OCI-LY1 (cell line): ENCODE measurements at regions not wholly inside any gene's neighbourhood (a gene's known extent, or its start where the extent isn't known, plus 50 kb on each side); places are given as distances from the start of the nearest gene placed in this dataset.

Experiments
- H2AFZ ChIP-seq: fragments of 200-600 bp; sonication (generic), shearing (Covaris generic); 2 replicates; pipeline ENCODE4 v1.6.0; 2014; ENCODE audit warnings: antibody characterized with exemption, mild to moderate bottlenecking, low read length
- H3F3A ChIP-seq: fragments of 200-600 bp; sonication (generic), shearing (Covaris generic); 2 replicates; pipeline ENCODE4 v1.6.0; 2014; ENCODE audit warnings: mild to moderate bottlenecking, antibody characterized with exemption, low read length, moderate library complexity; ENCODE audit not compliant: insufficient read depth
- H3K27ac ChIP-seq: fragments of 200-600 bp; sonication (generic); 2 replicates; pipeline ENCODE4 v1.5.1; 2014; ENCODE audit warnings: low read length, mixed run types, mild to moderate bottlenecking, low read depth; ENCODE audit not compliant: poor library complexity, severe bottlenecking
- H3K27me3 ChIP-seq: fragments of 200-600 bp; sonication (generic); 2 replicates; pipeline ENCODE4 v1.6.0; 2014; ENCODE audit warnings: antibody characterized with exemption, mild to moderate bottlenecking, low read length, moderate library complexity; ENCODE audit not compliant: insufficient read depth
- H3K36me3 ChIP-seq: fragments of 200-600 bp; sonication (generic); 2 replicates; pipeline ENCODE4 v1.6.1; 2014; ENCODE audit warnings: mild to moderate bottlenecking, antibody characterized with exemption, low read length, moderate library complexity, mixed read lengths; ENCODE audit not compliant: insufficient read depth
- H3K4me1 ChIP-seq: fragments of 200-600 bp; sonication (generic); 2 replicates; pipeline ENCODE4 v1.5.1; 2014; ENCODE audit warnings: mild to moderate bottlenecking, low read length, moderate library complexity; ENCODE audit not compliant: insufficient read depth, severe bottlenecking
- H3K4me2 ChIP-seq: fragments of 200-600 bp; sonication (generic), shearing (Covaris generic); 2 replicates; pipeline ENCODE4 v1.6.1; 2014; ENCODE audit warnings: low read length
- H3K4me3 ChIP-seq: fragments of 200-600 bp; sonication (generic); 2 replicates; pipeline ENCODE4 v1.5.1; 2014; ENCODE audit warnings: low read length, low read depth, mild to moderate bottlenecking, mixed read lengths; ENCODE audit not compliant: poor library complexity, severe bottlenecking
- H3K79me2 ChIP-seq: fragments of 200-600 bp; shearing (Covaris generic); 2 replicates; pipeline ENCODE4 v1.6.1; 2016; ENCODE audit warnings: mixed run types, low read length, mixed read lengths; ENCODE audit not compliant: insufficient read depth
- H3K9ac ChIP-seq: fragments of 200-600 bp; sonication (generic), shearing (Covaris generic); 2 replicates; pipeline ENCODE4 v1.6.1; 2014; ENCODE audit warnings: mild to moderate bottlenecking, low read length, mixed read lengths
- H3K9me2 ChIP-seq: fragments of 200-600 bp; sonication (generic), shearing (Covaris generic); 2 replicates; pipeline ENCODE4 v1.6.1; 2014; ENCODE audit warnings: low read depth, mild to moderate bottlenecking, low read length, mixed read lengths
- H3K9me3 ChIP-seq: fragments of 200-600 bp; shearing (Covaris generic); 2 replicates; pipeline ENCODE4 v1.6.1; 2014; ENCODE audit warnings: low read length, mixed read lengths
- H4K20me1 ChIP-seq: fragments of 200-600 bp; sonication (generic), shearing (Covaris generic); 2 replicates; pipeline ENCODE4 v1.6.0; 2016; ENCODE audit warnings: mild to moderate bottlenecking, low read length; ENCODE audit not compliant: insufficient read depth
- EZH2 ChIP-seq: fragments of 200-600 bp; sonication (generic), shearing (Covaris generic); IDR thresholded peaks from 2 replicates; pipeline ENCODE4 v1.8.0; 2017; ENCODE audit warnings: borderline replicate concordance, mixed run types, mild to moderate bottlenecking, antibody characterized with exemption, low read length, moderate library complexity, mixed read lengths
- TF ChIP-seq, protein P1 (sequence below): fragments of 200-600 bp; sonication (generic), shearing (Covaris generic); IDR thresholded peaks from 2 replicates; pipeline ENCODE4 v1.5.1; 2017; ENCODE audit warnings: mild to moderate bottlenecking, antibody characterized with exemption, low read length, moderate library complexity, mixed read lengths

- H3K9ac ChIP-seq: no peak overlapping the region
- H2AFZ ChIP-seq: no peak overlapping the region
- no peaks in the 10 kb centered on the region for H3F3A ChIP-seq
- H3K9me3 ChIP-seq: no peaks in the 10 kb centered on the region
- H3K4me2 ChIP-seq: no peak overlapping the region
- no peaks in the 10 kb centered on the region for H3K4me1 ChIP-seq
- H4K20me1 ChIP-seq: no peaks in the 10 kb centered on the region
- H3K4me3 ChIP-seq: no peak overlapping the region
- no peak overlapping the region for H3K27ac ChIP-seq
- no peaks in the 10 kb centered on the region for H3K79me2 ChIP-seq
- TF ChIP-seq, protein P1, sequence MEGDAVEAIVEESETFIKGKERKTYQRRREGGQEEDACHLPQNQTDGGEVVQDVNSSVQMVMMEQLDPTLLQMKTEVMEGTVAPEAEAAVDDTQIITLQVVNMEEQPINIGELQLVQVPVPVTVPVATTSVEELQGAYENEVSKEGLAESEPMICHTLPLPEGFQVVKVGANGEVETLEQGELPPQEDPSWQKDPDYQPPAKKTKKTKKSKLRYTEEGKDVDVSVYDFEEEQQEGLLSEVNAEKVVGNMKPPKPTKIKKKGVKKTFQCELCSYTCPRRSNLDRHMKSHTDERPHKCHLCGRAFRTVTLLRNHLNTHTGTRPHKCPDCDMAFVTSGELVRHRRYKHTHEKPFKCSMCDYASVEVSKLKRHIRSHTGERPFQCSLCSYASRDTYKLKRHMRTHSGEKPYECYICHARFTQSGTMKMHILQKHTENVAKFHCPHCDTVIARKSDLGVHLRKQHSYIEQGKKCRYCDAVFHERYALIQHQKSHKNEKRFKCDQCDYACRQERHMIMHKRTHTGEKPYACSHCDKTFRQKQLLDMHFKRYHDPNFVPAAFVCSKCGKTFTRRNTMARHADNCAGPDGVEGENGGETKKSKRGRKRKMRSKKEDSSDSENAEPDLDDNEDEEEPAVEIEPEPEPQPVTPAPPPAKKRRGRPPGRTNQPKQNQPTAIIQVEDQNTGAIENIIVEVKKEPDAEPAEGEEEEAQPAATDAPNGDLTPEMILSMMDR: no peak
- TF ChIP-seq EZH2: no peak
- H3K36me3 ChIP-seq: no peaks in the 10 kb centered on the region
- H3K9me2 ChIP-seq: no peaks in the 10 kb centered on the region
- no peaks in the 10 kb centered on the region for H3K27me3 ChIP-seq
Measured at GRCh38 chr16:51867386-51868065, 679.4 kb downstream of the TOX3 start.

DNA sequence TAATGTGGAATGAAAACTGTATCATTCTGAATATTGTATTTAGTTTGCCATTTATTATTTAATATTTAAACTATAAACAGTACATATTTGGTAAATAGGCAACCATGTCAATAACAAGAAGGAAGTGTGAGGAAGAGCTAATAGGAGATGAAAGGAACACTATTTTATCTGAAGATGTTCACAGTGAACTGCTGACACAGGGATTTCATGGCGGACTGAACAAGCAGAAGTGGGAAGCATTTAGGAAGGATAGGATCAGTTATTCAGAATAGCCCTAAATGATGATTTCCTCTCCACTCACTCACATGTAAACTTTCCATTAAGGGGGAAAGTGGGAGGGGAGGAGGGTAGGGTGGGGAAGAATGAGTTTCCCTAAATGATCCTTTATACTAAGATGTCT is 682.4 kb downstream of the TOX3 start:
- Histone ChIP-seq H3K9me2 (no peaks in the 10 kb centered on the region), H3F3A (no peaks in the 10 kb centered on the region), H4K20me1 (no peaks in the 10 kb centered on the region), H2AFZ (no peak overlapping the region), H3K4me2 (no peak overlapping the region), H3K79me2 (no peaks in the 10 kb centered on the region), H3K4me1 (no peaks in the 10 kb centered on the region), H3K9ac (no peak overlapping the region), H3K4me3 (no peak overlapping the region), H3K27me3 (no peaks in the 10 kb centered on the region), H3K36me3 (no peaks in the 10 kb centered on the region), H3K9me3 (no peaks in the 10 kb centered on the region), H3K27ac (no peak overlapping the region)
- TF ChIP-seq, protein P1: no peak
- TF ChIP-seq EZH2: no peak

DNA sequence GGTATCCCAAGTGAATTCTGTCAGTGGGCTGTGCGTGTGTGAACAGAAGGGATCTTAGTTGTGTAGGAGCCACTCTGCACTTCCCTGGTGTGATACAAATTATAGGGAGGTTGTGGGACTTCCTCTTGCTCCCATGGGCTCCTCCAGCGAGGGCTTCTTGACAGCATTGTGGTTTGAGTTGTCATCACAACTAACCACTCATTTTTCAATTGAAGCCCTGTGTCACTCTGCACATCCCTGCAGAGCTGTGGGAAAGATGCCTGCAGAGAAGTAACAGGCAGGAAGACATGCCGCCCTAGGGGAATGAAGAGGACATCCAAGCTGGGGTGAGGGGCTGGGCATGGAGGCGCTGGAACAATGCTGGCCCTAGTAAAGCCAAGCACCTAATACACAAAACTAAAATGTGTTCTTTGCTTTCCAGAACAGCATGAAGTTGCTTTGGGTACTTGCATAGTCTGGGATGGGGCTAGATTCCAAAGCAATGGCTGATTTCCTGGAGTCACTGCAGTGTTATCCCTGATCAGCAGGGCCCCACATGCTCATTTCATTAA is 692.5 kb downstream of the TOX3 start:
- H3K9ac ChIP-seq: no peak overlapping the region
- H3K4me1 ChIP-seq: no peaks in the 10 kb centered on the region
- no peak overlapping the region for H3K4me2 ChIP-seq
- no peaks in the 10 kb centered on the region for H3K27me3 ChIP-seq
- no peak overlapping the region for H2AFZ ChIP-seq
- H3K9me2 ChIP-seq: no peaks in the 10 kb centered on the region
- H3F3A ChIP-seq: no peaks in the 10 kb centered on the region
- TF ChIP-seq, protein P1: no peak
- TF ChIP-seq EZH2: no peak
- no peaks in the 10 kb centered on the region for H3K36me3 ChIP-seq
- H3K4me3 ChIP-seq: no peak overlapping the region
- H3K79me2 ChIP-seq: no peaks in the 10 kb centered on the region
- no peaks in the 10 kb centered on the region for H3K9me3 ChIP-seq
- no peak overlapping the region for H3K27ac ChIP-seq
- no peaks in the 10 kb centered on the region for H4K20me1 ChIP-seq
